K562 (cell line): ENCODE measurements at regions not wholly inside any gene's neighbourhood (a gene's known extent, or its start where the extent isn't known, plus 50 kb on each side); places are given as distances from the start of the nearest gene placed in this dataset.

Source experiments
- ATAC-seq: fragments of 200-7000 bp; cut with Tn5 transposase; 3 replicates; pipeline ENCODE4 v1.9.1; 2020; ENCODE audit warnings: moderate library complexity
- BruUV-seq: library from RNA; stranded (reverse); fragments of 400-500 nt; replicated peaks from 2 replicates; lab custom pipeline; 2021; lab: Mats Ljungman, UMichigan
- CTCF ChIA-PET: fragments of 300-600 bp; formaldehyde crosslinking; extraction: SDS; loops from one replicate; lab custom pipeline; 2021; ENCODE audit warnings: low intra/inter-chr PET ratio; lab: Yijun Ruan, JAX
- POLR2A ChIA-PET: fragments of 300-600, 350-650 bp; sonication (Branson Sonifier 250); formaldehyde crosslinking; extraction: SDS; loops from one replicate; lab custom pipeline; 2021; ENCODE audit warnings: antibody characterized with exemption, inconsistent platforms; lab: Yijun Ruan, JAX
- DNase-seq, 4 experiments: peaks; one replicate each; pipeline versions ENCODE4 v3.0.0 to v3.0.0-alpha.2; 2011 to 2018; ENCODE audit warnings: low spot score in 3 of 4, mixed read lengths in 3 of 4; ENCODE audit errors: extremely low read depth in 1 of 4
- FAIRE-seq: peaks from 2 replicates; lab custom pipeline; 2011; peaks lifted over from hg19 to GRCh38; lab: Jason Lieb, UNC
- H2AFZ ChIP-seq: 2 replicates; pipeline ENCODE4 v1.6.0; 2011; ENCODE audit warnings: low read depth, low read length, control low read depth, inconsistent platforms
- H3K27ac ChIP-seq: fragments of 200-600 bp; 3 replicates; pipeline ENCODE4 v1.8.0; 2011; ENCODE audit warnings: low read depth, mild to moderate bottlenecking, control low read depth, inconsistent platforms, low read length, moderate library complexity, mixed read lengths; ENCODE audit errors: extremely low read depth
- H3K27me3 ChIP-seq, 2 experiments: fragments of 300-600 bp in 1 of 2; 2 replicates in 1 of 2; 3 replicates in 1 of 2; pipeline versions ENCODE4 v1.6.0 to v1.8.0; 2011; ENCODE audit warnings: inconsistent platforms in 2 of 2, low read length in 2 of 2, mild to moderate bottlenecking in 1 of 2, mixed read lengths in 1 of 2, moderate library complexity in 1 of 2; ENCODE audit not compliant: control insufficient read depth in 2 of 2, insufficient read depth in 2 of 2
- H3K36me3 ChIP-seq: fragments of 300-600 bp; 3 replicates; pipeline ENCODE4 v1.8.0; 2011; ENCODE audit warnings: mild to moderate bottlenecking, low read length, inconsistent platforms; ENCODE audit not compliant: control insufficient read depth, insufficient read depth
- H3K4me1 ChIP-seq, 2 experiments: fragments of 200-600 bp in 1 of 2; replicated peaks in 1 of 2; 2 replicates in 1 of 2; 3 replicates in 1 of 2; pipeline versions ENCODE4 v1.5.1 to v1.8.0; 2011; ENCODE audit warnings: inconsistent platforms in 2 of 2, low read length in 2 of 2, mild to moderate bottlenecking in 1 of 2, mixed read lengths in 1 of 2, moderate library complexity in 1 of 2; ENCODE audit not compliant: control insufficient read depth in 2 of 2, insufficient read depth in 2 of 2
- H3K4me2 ChIP-seq: 2 replicates; pipeline ENCODE4 v1.6.1; 2011; ENCODE audit warnings: low read length, control low read depth, inconsistent platforms, mixed read lengths; ENCODE audit not compliant: insufficient read depth
- H3K4me3 ChIP-seq: fragments of 200-600 bp; sonication (generic), shearing (Covaris generic); 2 replicates; pipeline ENCODE4 v1.5.1; 2016; ENCODE audit warnings: control low read depth, inconsistent platforms
- H3K79me2 ChIP-seq: fragments of 200-600 bp; 3 replicates; pipeline ENCODE4 v1.8.0; 2011; ENCODE audit warnings: low read length, inconsistent platforms; ENCODE audit not compliant: control insufficient read depth, insufficient read depth
- H3K9ac ChIP-seq, 2 experiments: 2 replicates each; pipeline versions ENCODE4 v1.6.0 to v1.6.1; 2011; ENCODE audit warnings: low read depth in 2 of 2, low read length in 2 of 2, control low read depth in 1 of 2, inconsistent platforms in 1 of 2, mild to moderate bottlenecking in 1 of 2, mixed read lengths in 1 of 2; ENCODE audit not compliant: insufficient read depth in 1 of 2
- H3K9me1 ChIP-seq: one replicate; pipeline ENCODE4 v1.6.0; 2011; ENCODE audit warnings: inconsistent platforms, mild to moderate bottlenecking, low read length, moderate library complexity; ENCODE audit not compliant: control insufficient read depth, insufficient read depth
- H3K9me3 ChIP-seq: replicated peaks from 2 replicates; pipeline ENCODE4 v1.5.1; 2011; ENCODE audit warnings: low read depth, low read length, inconsistent platforms; ENCODE audit not compliant: control insufficient read depth, insufficient read depth
- H4K20me1 ChIP-seq: replicated peaks from 2 replicates; pipeline ENCODE4 v1.6.1; 2011; ENCODE audit warnings: low read length, inconsistent platforms, mixed read lengths; ENCODE audit not compliant: control insufficient read depth, insufficient read depth
- ARID1B ChIP-seq: fragments of 450-650 bp; IDR thresholded peaks from 2 replicates; pipeline ENCODE4 v1.6.1; 2016; ENCODE audit warnings: antibody characterized with exemption, mild to moderate bottlenecking, inconsistent platforms
- DACH1 ChIP-seq: fragments of 450-650 bp; IDR thresholded peaks from 2 replicates; pipeline ENCODE4 v1.6.1; 2018; ENCODE audit not compliant: partially characterized antibody
- HSF4 ChIP-seq: fragments of 250-450 bp; sonication (Bioruptor Pico); IDR thresholded peaks from 2 replicates; pipeline ENCODE4 v2.1.2; 2022; ENCODE audit warnings: mild to moderate bottlenecking, moderate library complexity, borderline replicate concordance
- MCM2 ChIP-seq: fragments of 450-650 bp; IDR thresholded peaks from 2 replicates; pipeline ENCODE4 v1.6.1; 2017; ENCODE audit warnings: low read depth, mild to moderate bottlenecking
- MTA2 ChIP-seq: fragments of 450-650 bp; IDR thresholded peaks from 2 replicates; pipeline ENCODE4 v1.6.1; 2016; ENCODE audit warnings: low read depth
- NR3C1 ChIP-seq: sonication (generic); formaldehyde crosslinking; IDR thresholded peaks from 2 replicates; pipeline ENCODE4 v1.8.1; 2022; ENCODE audit warnings: missing genetic modification reagents
- POLR2AphosphoS5 ChIP-seq: IDR thresholded peaks from 2 replicates; pipeline ENCODE4 v1.6.1; 2011; ENCODE audit warnings: mild to moderate bottlenecking, low read depth, low read length, moderate library complexity; ENCODE audit not compliant: control insufficient read depth, insufficient read depth
- SAFB ChIP-seq: fragments of 200-400 bp; formaldehyde crosslinking; IDR thresholded peaks from 2 replicates; pipeline ENCODE4 v1.6.1; 2017; ENCODE audit warnings: low read depth, low read length, borderline replicate concordance
- SMARCA5 ChIP-seq: fragments of 450-650 bp; IDR thresholded peaks from 2 replicates; pipeline ENCODE4 v1.6.1; 2016
- TOE1 ChIP-seq, 2 experiments: fragments of 450-650 bp in 1 of 2; sonication (generic) in 1 of 2; formaldehyde crosslinking in 1 of 2; IDR thresholded peaks; 2 replicates each; pipeline versions ENCODE4 v1.7.1 to v1.8.0; 2016 to 2022; ENCODE audit warnings: borderline replicate concordance in 2 of 2, mild to moderate bottlenecking in 2 of 2, antibody characterized with exemption in 1 of 2, inconsistent platforms in 1 of 2, low read depth in 1 of 2, missing genetic modification reagents in 1 of 2, moderate library complexity in 1 of 2
- ZNF134 ChIP-seq: fragments of 250-450 bp; sonication (Bioruptor Pico); conservative IDR thresholded peaks from 2 replicates; pipeline ENCODE4 v1.4.0; 2020
- ZNF347 ChIP-seq: fragments of 450-650 bp; formaldehyde crosslinking; IDR thresholded peaks from 2 replicates; pipeline ENCODE4 v1.4.0; 2020; ENCODE audit warnings: low read depth, mild to moderate bottlenecking, moderate library complexity
- WGBS: fragments of 100-300 bp; shearing (Covaris generic); methylation state at CpG from one replicate; pipeline ENCODE4 v1.1.6; 2016; ENCODE audit warnings: low coverage, mixed read lengths; ENCODE audit not compliant: insufficient coverage; ENCODE audit errors: missing lambda C conversion rate; 5-methylcytosine and 5-hydroxymethylcytosine counted together
- in situ Hi-C: fragments of 300-500 bp; cut with MboI; formaldehyde crosslinking; loops from 4 replicates; pipeline ENCODE4 v1.15.0; 2018; ENCODE audit warnings: inconsistent platforms, mixed read lengths
- intact Hi-C: fragments of 100-400 bp; cut with micrococcal nuclease; formaldehyde crosslinking; loops from 2 replicates; pipeline ENCODE4 v1.14.2; 2022

GRCh38 chr16:73521499-73521898 lies 473.6 kb upstream of the ZFHX3 start:
- no peaks in the 10 kb centered on the region for H3K4me1 ChIP-seq
- no TSS peak for BruUV-seq
- in situ Hi-C loops = no loop called here
- no peaks in the 10 kb centered on the region for H3K79me2 ChIP-seq
- H3K9me3 ChIP-seq = no peaks in the 10 kb centered on the region
- no peak overlapping the region for H2AFZ ChIP-seq
- CTCF ChIA-PET = no interaction called here
- 0% methylated on average over 4 of the region's 4 CpGs for WGBS
- DNase-seq = no peak
- H3K4me3 ChIP-seq = no peak overlapping the region
- POLR2A ChIA-PET = no interaction called here
- H4K20me1 ChIP-seq = no peaks in the 10 kb centered on the region; the same call in 1 of the 2 replicates
- TF ChIP-seq SMARCA5 = no peak
- TF ChIP-seq TOE1 (IDR thresholded peaks at IDR 0.05; ENCODE audit: borderline replicate concordance) = no peak
- TF ChIP-seq TOE1 (CRISPR knock-in tag; IDR thresholded peaks at IDR 0.05; ENCODE audit: borderline replicate concordance, low read depth) = no peak
- TF ChIP-seq HSF4 (CRISPR knock-in tag) = no peak
- TF ChIP-seq ZNF347 (CRISPR knock-in tag) = no peak
- TF ChIP-seq ZNF134 (CRISPR knock-in tag) = no peak
- TF ChIP-seq ARID1B = no peak
- TF ChIP-seq DACH1 = no peak
- no peak for TF ChIP-seq SAFB
- no peak for TF ChIP-seq NR3C1 (CRISPR knock-in tag)
- no peak for TF ChIP-seq MTA2
- TF ChIP-seq POLR2AphosphoS5 = no peak
- no peak for TF ChIP-seq MCM2
- TF ChIP-seq, all 486 proteins: peak for 0
- no peaks in the 10 kb centered on the region for H3K9me1 ChIP-seq
- no peak overlapping the region for H3K9ac ChIP-seq
- no peak for ATAC-seq
- no peak overlapping the region for H3K27ac ChIP-seq
- no peak for FAIRE-seq
- H3K4me2 ChIP-seq = no peak overlapping the region
- intact Hi-C loops = no loop called here
- no peaks in the 10 kb centered on the region for H3K27me3 ChIP-seq
- H3K36me3 ChIP-seq = no peaks in the 10 kb centered on the region
